Neural cell (in vitro differentiated cells): ENCODE measurements at regions not wholly inside any gene's neighbourhood (a gene's known extent, or its start where the extent isn't known, plus 50 kb on each side); places are given as distances from the start of the nearest gene placed in this dataset.

ENCODE experiments used
- H2AFZ ChIP-seq: fragments of 200-600, 300-800 bp; sonication (generic), shearing (Covaris generic); 2 replicates; pipeline ENCODE4 v1.6.0; 2014; ENCODE audit warnings: low read depth, mild to moderate bottlenecking, antibody characterized with exemption, low read length, moderate library complexity
- H3F3A ChIP-seq: fragments of 200-600 bp; shearing (Covaris generic); 2 replicates; pipeline ENCODE4 v1.6.1; 2016; ENCODE audit warnings: mild to moderate bottlenecking, moderate library complexity, mixed read lengths, antibody characterized with exemption, low read length; ENCODE audit not compliant: insufficient read depth, poor library complexity, severe bottlenecking
- H3K27ac ChIP-seq: fragments of 200-600, 300-800 bp; sonication (generic), shearing (Covaris generic); 2 replicates; pipeline ENCODE4 v1.5.1; 2014; ENCODE audit warnings: mild to moderate bottlenecking, low read length, moderate library complexity
- H3K27me3 ChIP-seq: fragments of 300-800, 200-600 bp; sonication (generic), shearing (Covaris generic); 2 replicates; pipeline ENCODE4 v1.6.0; 2014; ENCODE audit warnings: mild to moderate bottlenecking, low read depth, low read length, moderate library complexity; ENCODE audit not compliant: insufficient read depth
- H3K36me3 ChIP-seq: fragments of 300-800, 200-600 bp; sonication (generic), shearing (Covaris generic); 2 replicates; pipeline ENCODE4 v1.5.1; 2014; ENCODE audit warnings: mild to moderate bottlenecking, antibody characterized with exemption, low read length, moderate library complexity; ENCODE audit not compliant: insufficient read depth
- H3K4me2 ChIP-seq: fragments of 300-800, 200-600 bp; sonication (generic), shearing (Covaris generic); 2 replicates; pipeline ENCODE4 v1.6.0; 2014; ENCODE audit warnings: mild to moderate bottlenecking, low read length
- H3K4me3 ChIP-seq: fragments of 300-800, 200-600 bp; sonication (generic), shearing (Covaris generic); 2 replicates; pipeline ENCODE4 v1.5.1; 2014; ENCODE audit warnings: mild to moderate bottlenecking, low read length, moderate library complexity
- H3K79me2 ChIP-seq: fragments of 200-600 bp; shearing (Covaris generic); replicated peaks from 2 replicates; pipeline ENCODE4 v1.6.0; 2014; ENCODE audit warnings: mild to moderate bottlenecking, low read length, moderate library complexity; ENCODE audit not compliant: insufficient read depth
- H3K9ac ChIP-seq: fragments of 300-800, 200-600 bp; sonication (generic), shearing (Covaris generic); 2 replicates; pipeline ENCODE4 v1.6.1; 2016; ENCODE audit warnings: mild to moderate bottlenecking, low read length, mixed read lengths
- H3K9me2 ChIP-seq: fragments of 200-600 bp; shearing (Covaris generic); 2 replicates; pipeline ENCODE4 v1.6.1; 2016; ENCODE audit warnings: mild to moderate bottlenecking, low read length, mixed read lengths; ENCODE audit not compliant: insufficient read depth
- H3K9me3 ChIP-seq: fragments of 200-600, 300-800 bp; sonication (generic), shearing (Covaris generic); 2 replicates; pipeline ENCODE4 v1.6.1; 2016; ENCODE audit warnings: mild to moderate bottlenecking, mixed run types, low read length, moderate library complexity, mixed read lengths
- H4K20me1 ChIP-seq: fragments of 200-600 bp; shearing (Covaris generic); 2 replicates; pipeline ENCODE4 v1.6.1; 2016; ENCODE audit warnings: mild to moderate bottlenecking, mixed run types; ENCODE audit not compliant: insufficient read depth
- CTCF ChIP-seq: fragments of 450-650 bp; IDR thresholded peaks from 2 replicates; pipeline ENCODE4 v1.5.1; 2014; ENCODE audit warnings: antibody characterized with exemption, mild to moderate bottlenecking, moderate library complexity; ENCODE audit not compliant: poor library complexity, severe bottlenecking
- EP300 ChIP-seq: fragments of 450-650 bp; conservative IDR thresholded peaks from 2 replicates; pipeline ENCODE4 v1.6.1; 2014; ENCODE audit warnings: antibody characterized with exemption, mild to moderate bottlenecking, moderate library complexity; ENCODE audit not compliant: poor library complexity, severe bottlenecking
- EZH2 ChIP-seq: fragments of 200-600, 300-800 bp; shearing (Covaris generic), sonication (generic); IDR thresholded peaks from 2 replicates; pipeline ENCODE4 v1.6.1; 2014; ENCODE audit warnings: antibody characterized with exemption, low read length, borderline replicate concordance, mild to moderate bottlenecking; ENCODE audit not compliant: insufficient read depth, poor library complexity, severe bottlenecking
- MXI1 ChIP-seq: fragments of 450-650 bp; conservative IDR thresholded peaks from 2 replicates; pipeline ENCODE4 v1.6.1; 2014; ENCODE audit warnings: antibody characterized with exemption, mild to moderate bottlenecking; ENCODE audit not compliant: poor library complexity, severe bottlenecking
- POLR2AphosphoS5 ChIP-seq: IDR thresholded peaks from 2 replicates; pipeline ENCODE4 v1.6.1; 2012
- RAD21 ChIP-seq: fragments of 450-650 bp; conservative IDR thresholded peaks from 2 replicates; pipeline ENCODE4 v1.6.1; 2014; ENCODE audit warnings: antibody characterized with exemption, mild to moderate bottlenecking, moderate library complexity
- REST ChIP-seq: IDR thresholded peaks from 2 replicates; pipeline ENCODE4 v1.6.1; 2012; ENCODE audit warnings: borderline replicate concordance
- SMC3 ChIP-seq: fragments of 450-650 bp; conservative IDR thresholded peaks from 2 replicates; pipeline ENCODE4 v1.6.1; 2014; ENCODE audit warnings: antibody characterized with exemption, mild to moderate bottlenecking, moderate library complexity; ENCODE audit not compliant: poor library complexity
- TAF1 ChIP-seq: IDR thresholded peaks from 2 replicates; pipeline ENCODE4 v1.6.1; 2012; ENCODE audit warnings: low read depth

- Histone ChIP-seq H3K4me3 (no peak overlapping the region), H3F3A (no peaks in the 10 kb centered on the region), H4K20me1 (no peaks in the 10 kb centered on the region), H3K27ac (no peak overlapping the region), H3K36me3 (no peaks in the 10 kb centered on the region), H3K79me2 (no peaks in the 10 kb centered on the region), H2AFZ (no peak overlapping the region), H3K9me2 (no peaks in the 10 kb centered on the region), H3K9ac (no peak overlapping the region), H3K9me3 (no peaks in the 10 kb centered on the region), H3K4me2 (no peak overlapping the region), H3K27me3 (no peaks in the 10 kb centered on the region)
- TF ChIP-seq EP300 (no peak), MXI1 (no peak), CTCF (no peak), REST (no peak), POLR2AphosphoS5 (no peak), RAD21 (no peak), SMC3 (no peak), TAF1 (no peak), EZH2 (no peak)
Observed at GRCh38 chr18:30578707-30579106, 463.8 kb downstream of the DSC3 start.

GRCh38 chr18:30572214-30572613, 470.3 kb downstream of the DSC3 start:
- no peaks in the 10 kb centered on the region for H3K79me2 ChIP-seq
- no peak overlapping the region for H3K9ac ChIP-seq
- no peak overlapping the region for H3K27ac ChIP-seq
- no peaks in the 10 kb centered on the region for H3F3A ChIP-seq
- no peaks in the 10 kb centered on the region for H3K9me2 ChIP-seq
- H3K27me3 ChIP-seq = no peaks in the 10 kb centered on the region
- no peaks in the 10 kb centered on the region for H3K36me3 ChIP-seq
- H3K4me3 ChIP-seq = no peak overlapping the region
- no peaks in the 10 kb centered on the region for H3K9me3 ChIP-seq
- H4K20me1 ChIP-seq = no peaks in the 10 kb centered on the region
- H2AFZ ChIP-seq = no peak overlapping the region
- no peak overlapping the region for H3K4me2 ChIP-seq
- TF ChIP-seq CTCF = no peak
- TF ChIP-seq RAD21 = no peak
- TF ChIP-seq TAF1 = no peak
- no peak for TF ChIP-seq EP300
- no peak for TF ChIP-seq REST
- TF ChIP-seq SMC3 = no peak
- no peak for TF ChIP-seq EZH2
- TF ChIP-seq POLR2AphosphoS5 = no peak
- no peak for TF ChIP-seq MXI1
